Brain microvascular endothelial cell (primary cell): ENCODE measurements at regions not wholly inside any gene's neighbourhood (a gene's known extent, or its start where the extent isn't known, plus 50 kb on each side); places are given as distances from the start of the nearest gene placed in this dataset.
"Not testable (repeated sequence)": the region's sequence is repeated elsewhere in the genome, so short reads cannot be mapped to it uniquely, and the experiment has no call there.

Source experiments
- DNase-seq: peaks from one replicate; pipeline ENCODE4 v3.0.0-alpha.2; 2020
- H3K27ac ChIP-seq: fragments of 250-450 bp; sonication (Bioruptor Pico); 2 replicates; pipeline ENCODE4 v1.5.1; 2020; ENCODE audit warnings: mild to moderate bottlenecking, moderate library complexity
- H3K27me3 ChIP-seq: fragments of 250-450 bp; sonication (Bioruptor Pico); replicated peaks from 2 replicates; pipeline ENCODE4 v1.5.1; 2020; ENCODE audit warnings: mild to moderate bottlenecking
- H3K36me3 ChIP-seq: fragments of 250-450 bp; sonication (Bioruptor Pico); replicated peaks from 2 replicates; pipeline ENCODE4 v1.5.1; 2020; ENCODE audit warnings: mild to moderate bottlenecking
- H3K4me3 ChIP-seq: 2 replicates; pipeline ENCODE4 v1.5.1; 2011; ENCODE audit warnings: low read depth, mild to moderate bottlenecking, control low read depth, low read length, moderate library complexity
- CTCF ChIP-seq: IDR thresholded peaks from 2 replicates; pipeline ENCODE4 v1.5.1; 2011; ENCODE audit warnings: low read depth, mild to moderate bottlenecking, moderate library complexity, low read length, control low read depth, inconsistent platforms; ENCODE audit errors: missing control alignments
- in situ Hi-C: cut with HindIII; loops from 2 replicates; pipeline ENCODE4 v1.10.0; 2017; ENCODE audit warnings: low sequenced_read_pairs, low pct_ligation_motif_present

- no peak overlapping the region for H3K27ac ChIP-seq
- in situ Hi-C loops, result no loop called here
- H3K27me3 ChIP-seq, result no peaks in the 10 kb centered on the region
- no peak for TF ChIP-seq CTCF
- no peak for DNase-seq
- no peaks in the 10 kb centered on the region for H3K36me3 ChIP-seq
- no peak overlapping the region for H3K4me3 ChIP-seq
Measured at GRCh38 chr5:125455041-125455440, 708.6 kb upstream of the ZNF608 start.

- DNase-seq, H3K36me3 ChIP-seq, H3K27ac ChIP-seq, in situ Hi-C loops, H3K27me3 ChIP-seq, H3K4me3 ChIP-seq: not testable (repeated sequence)
Measured at GRCh38 chr5:125456005-125456404, 709.6 kb upstream of the ZNF608 start.

- Histone ChIP-seq H3K36me3 (no peaks in the 10 kb centered on the region), H3K27ac (no peak overlapping the region), H3K4me3 (no peak overlapping the region), H3K27me3 (no peaks in the 10 kb centered on the region)
- DNase-seq, result no peak
- TF ChIP-seq CTCF, result no peak
- in situ Hi-C loops, result no loop called here
Measured at GRCh38 chr5:125457617-125458016, 711.2 kb upstream of the ZNF608 start.

- H3K4me3 ChIP-seq, DNase-seq, in situ Hi-C loops, H3K27me3 ChIP-seq, H3K36me3 ChIP-seq, H3K27ac ChIP-seq: not testable (repeated sequence)
Measured at GRCh38 chr5:125458949-125459348, 712.5 kb upstream of the ZNF608 start.

GRCh38 chr5:125461641-125462072, 715.2 kb upstream of the ZNF608 start:
- in situ Hi-C loops, result no loop called here
- no peak for TF ChIP-seq CTCF

GRCh38 chr5:125463466-125464092, 717.1 kb upstream of the ZNF608 start:
- in situ Hi-C loops, result no loop called here
- Histone ChIP-seq H3K4me3 (no peak overlapping the region), H3K36me3 (no peaks in the 10 kb centered on the region), H3K27ac (no peak overlapping the region), H3K27me3 (no peaks in the 10 kb centered on the region)
- DNase-seq, result no peak
- no peak for TF ChIP-seq CTCF

More at GRCh38 chr5:125461641-125462072, 715.2 kb upstream of the ZNF608 start:
- no peak overlapping the region for H3K27ac ChIP-seq
- no peak for DNase-seq
- no peaks in the 10 kb centered on the region for H3K27me3 ChIP-seq
- H3K4me3 ChIP-seq, result no peak overlapping the region
- H3K36me3 ChIP-seq, result no peaks in the 10 kb centered on the region

- no peak for TF ChIP-seq CTCF
- Histone ChIP-seq H3K4me3 (no peak overlapping the region), H3K36me3 (no peaks in the 10 kb centered on the region), H3K27ac (no peak overlapping the region), H3K27me3 (no peaks in the 10 kb centered on the region)
- no peak for DNase-seq
- in situ Hi-C loops, result no loop called here
Measured at GRCh38 chr5:125464847-125465432, 718.5 kb upstream of the ZNF608 start.
